ENCODE measurements at regions not wholly inside any gene's neighbourhood (a gene's known extent, or its start where the extent isn't known, plus 50 kb on each side); places are given as distances from the start of the nearest gene placed in this dataset.
"Not testable (repeated sequence)": the region's sequence is repeated elsewhere in the genome, so short reads cannot be mapped to it uniquely, and the experiment has no call there.

DNA sequence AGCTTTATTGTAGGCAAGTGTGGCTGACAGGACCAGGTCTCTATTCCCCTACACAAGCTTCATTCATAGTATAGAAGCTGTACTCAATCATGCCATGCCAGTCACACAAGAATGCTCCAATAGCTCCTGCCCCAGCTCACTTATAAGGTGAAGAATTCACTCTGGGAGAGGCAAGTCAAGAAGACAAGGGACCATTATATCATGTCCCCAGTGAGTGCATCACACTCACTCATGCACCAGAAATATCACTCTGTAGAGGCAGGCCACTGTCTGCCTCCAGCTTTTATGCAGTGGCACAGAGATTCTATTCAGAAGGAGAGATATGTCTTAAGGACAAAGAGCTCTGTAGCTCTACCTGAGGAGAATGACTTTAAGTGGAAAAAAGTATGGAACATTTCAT is 263.2 kb downstream of the GJA1 start:
- H3K9me3 Mint-ChIP-seq (ENCODE audit: unreplicated experiment): peaks cover 2% of the 10 kb centered on the region
- H3K36me3 Mint-ChIP-seq (ENCODE audit: unreplicated experiment): no peaks in the 10 kb centered on the region
- no peak for DNase-seq (ENCODE audit: extremely low spot score, unreplicated experiment)
- no peak overlapping the region for H3K27ac Mint-ChIP-seq (ENCODE audit: unreplicated experiment)
- peaks cover 60% of the 10 kb centered on the region for H3K4me1 Mint-ChIP-seq (ENCODE audit: unreplicated experiment)
- TF ChIP-seq, protein P1, sequence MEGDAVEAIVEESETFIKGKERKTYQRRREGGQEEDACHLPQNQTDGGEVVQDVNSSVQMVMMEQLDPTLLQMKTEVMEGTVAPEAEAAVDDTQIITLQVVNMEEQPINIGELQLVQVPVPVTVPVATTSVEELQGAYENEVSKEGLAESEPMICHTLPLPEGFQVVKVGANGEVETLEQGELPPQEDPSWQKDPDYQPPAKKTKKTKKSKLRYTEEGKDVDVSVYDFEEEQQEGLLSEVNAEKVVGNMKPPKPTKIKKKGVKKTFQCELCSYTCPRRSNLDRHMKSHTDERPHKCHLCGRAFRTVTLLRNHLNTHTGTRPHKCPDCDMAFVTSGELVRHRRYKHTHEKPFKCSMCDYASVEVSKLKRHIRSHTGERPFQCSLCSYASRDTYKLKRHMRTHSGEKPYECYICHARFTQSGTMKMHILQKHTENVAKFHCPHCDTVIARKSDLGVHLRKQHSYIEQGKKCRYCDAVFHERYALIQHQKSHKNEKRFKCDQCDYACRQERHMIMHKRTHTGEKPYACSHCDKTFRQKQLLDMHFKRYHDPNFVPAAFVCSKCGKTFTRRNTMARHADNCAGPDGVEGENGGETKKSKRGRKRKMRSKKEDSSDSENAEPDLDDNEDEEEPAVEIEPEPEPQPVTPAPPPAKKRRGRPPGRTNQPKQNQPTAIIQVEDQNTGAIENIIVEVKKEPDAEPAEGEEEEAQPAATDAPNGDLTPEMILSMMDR (IDR thresholded peaks at IDR 0.05): no peak
- H3K27me3 Mint-ChIP-seq (ENCODE audit: unreplicated experiment): no peaks in the 10 kb centered on the region
- H3K4me3 Mint-ChIP-seq (ENCODE audit: unreplicated experiment): no peak overlapping the region

DNA sequence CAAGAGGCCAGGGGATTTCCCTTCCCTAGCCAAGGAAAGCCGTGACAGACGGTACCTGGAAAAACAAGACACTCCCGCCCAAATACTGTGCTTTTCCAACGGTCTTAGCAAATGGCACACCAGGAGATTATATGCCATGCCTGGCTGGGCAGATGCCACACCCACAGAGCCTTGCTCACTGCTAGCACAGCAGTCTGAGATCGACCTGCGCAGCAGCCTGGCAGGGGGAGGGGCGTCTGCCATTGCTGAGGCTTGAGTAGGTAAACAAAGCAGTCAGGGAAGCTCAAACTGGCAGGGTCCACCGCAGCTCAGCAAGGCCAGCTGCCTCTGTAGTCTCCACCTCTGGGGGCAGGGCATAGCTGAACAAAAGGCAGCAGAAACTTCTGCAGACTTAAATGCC is 267.7 kb downstream of the GJA1 start:
- not testable (repeated sequence) for H3K27ac Mint-ChIP-seq (ENCODE audit: unreplicated experiment); H3K27me3 Mint-ChIP-seq (ENCODE audit: unreplicated experiment); H3K36me3 Mint-ChIP-seq (ENCODE audit: unreplicated experiment); DNase-seq (ENCODE audit: extremely low spot score, unreplicated experiment); H3K4me3 Mint-ChIP-seq (ENCODE audit: unreplicated experiment)
- Mint-ChIP-seq H3K9me3 (ENCODE audit: unreplicated experiment) (peaks cover 17% of the 10 kb centered on the region), H3K4me1 (ENCODE audit: unreplicated experiment) (peaks cover 22% of the 10 kb centered on the region)

DNA sequence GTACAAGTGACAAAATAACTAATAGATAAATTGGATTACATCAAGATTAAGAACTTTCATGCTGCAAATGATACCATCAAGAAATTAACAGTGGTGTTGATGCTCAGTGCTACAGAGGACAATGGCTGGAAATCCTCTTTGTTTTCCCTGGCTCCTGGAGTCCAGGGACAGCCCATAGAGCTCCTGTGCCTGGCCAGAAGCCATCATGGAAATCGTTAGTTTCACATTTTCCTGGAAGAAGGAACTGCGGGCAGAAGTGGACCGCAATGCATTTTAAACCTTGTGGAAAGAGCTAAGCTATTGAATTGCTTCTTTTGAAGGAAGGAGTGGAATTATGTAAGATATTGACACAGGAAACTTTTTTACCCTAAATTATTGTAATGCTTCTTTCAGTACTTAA is 276.0 kb downstream of the GJA1 start:
- H3K4me3 Mint-ChIP-seq (ENCODE audit: unreplicated experiment): no peak overlapping the region
- H3K36me3 Mint-ChIP-seq (ENCODE audit: unreplicated experiment): no peaks in the 10 kb centered on the region
- TF ChIP-seq, protein P1 (IDR thresholded peaks at IDR 0.05): no peak
- no peak overlapping the region for H3K27ac Mint-ChIP-seq (ENCODE audit: unreplicated experiment)
- no peak for DNase-seq (ENCODE audit: extremely low spot score, unreplicated experiment)
- H3K4me1 Mint-ChIP-seq (ENCODE audit: unreplicated experiment): peaks cover 5% of the 10 kb centered on the region
- H3K27me3 Mint-ChIP-seq (ENCODE audit: unreplicated experiment): no peaks in the 10 kb centered on the region
- no peaks in the 10 kb centered on the region for H3K9me3 Mint-ChIP-seq (ENCODE audit: unreplicated experiment)

DNA sequence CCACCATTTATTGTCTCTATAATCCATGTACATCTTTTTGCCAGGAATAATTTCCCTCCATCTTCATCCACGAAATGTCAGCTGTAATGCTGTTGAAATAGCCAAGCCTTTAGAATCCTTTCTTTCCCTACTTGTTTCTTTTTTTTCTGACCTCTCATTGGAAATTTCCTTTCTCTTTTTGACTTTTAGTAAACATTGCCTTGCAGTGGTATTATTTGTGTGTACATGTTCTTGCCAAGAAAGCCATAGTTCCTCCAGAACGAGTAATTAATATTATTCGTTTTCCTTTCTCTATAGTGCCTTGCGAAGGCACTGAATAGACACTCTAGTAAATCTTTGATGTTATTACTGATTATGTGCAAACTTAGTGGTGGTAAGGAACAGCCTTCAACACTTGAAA is 282.2 kb downstream of the GJA1 start:
- no peak for DNase-seq (ENCODE audit: extremely low spot score, unreplicated experiment)
- Mint-ChIP-seq H3K4me3 (ENCODE audit: unreplicated experiment) (no peak overlapping the region), H3K27me3 (ENCODE audit: unreplicated experiment) (no peaks in the 10 kb centered on the region), H3K4me1 (ENCODE audit: unreplicated experiment) (peaks cover 12% of the 10 kb centered on the region), H3K27ac (ENCODE audit: unreplicated experiment) (no peak overlapping the region), H3K9me3 (ENCODE audit: unreplicated experiment) (peaks cover 18% of the 10 kb centered on the region), H3K36me3 (ENCODE audit: unreplicated experiment) (no peaks in the 10 kb centered on the region)
- TF ChIP-seq, protein P1 (IDR thresholded peaks at IDR 0.05): no peak

DNA sequence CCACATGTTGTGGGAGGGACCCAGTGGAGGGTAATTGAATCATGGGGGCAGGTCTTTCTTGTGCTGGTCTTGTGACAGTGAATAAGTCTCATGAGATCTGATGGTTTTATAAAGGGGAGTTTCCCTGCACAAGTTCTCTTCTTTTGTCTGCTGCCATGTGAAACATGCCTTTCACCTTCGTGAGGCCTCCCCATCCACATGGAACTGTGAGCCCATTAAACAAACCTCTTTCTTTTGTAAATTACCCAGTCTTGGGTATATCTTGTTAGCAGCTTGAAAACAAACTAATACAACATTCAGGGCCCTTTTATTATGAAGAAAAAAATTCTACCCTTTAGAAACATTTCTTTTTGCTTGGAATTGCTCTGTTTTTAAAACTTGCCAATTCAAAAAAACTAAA is 285.4 kb downstream of the GJA1 start:
- H3K27me3 Mint-ChIP-seq (ENCODE audit: unreplicated experiment); H3K4me3 Mint-ChIP-seq (ENCODE audit: unreplicated experiment); H3K36me3 Mint-ChIP-seq (ENCODE audit: unreplicated experiment); DNase-seq (ENCODE audit: extremely low spot score, unreplicated experiment); H3K27ac Mint-ChIP-seq (ENCODE audit: unreplicated experiment): not testable (repeated sequence)
- peaks cover 18% of the 10 kb centered on the region for H3K9me3 Mint-ChIP-seq (ENCODE audit: unreplicated experiment)
- H3K4me1 Mint-ChIP-seq (ENCODE audit: unreplicated experiment): peaks cover 12% of the 10 kb centered on the region

DNA sequence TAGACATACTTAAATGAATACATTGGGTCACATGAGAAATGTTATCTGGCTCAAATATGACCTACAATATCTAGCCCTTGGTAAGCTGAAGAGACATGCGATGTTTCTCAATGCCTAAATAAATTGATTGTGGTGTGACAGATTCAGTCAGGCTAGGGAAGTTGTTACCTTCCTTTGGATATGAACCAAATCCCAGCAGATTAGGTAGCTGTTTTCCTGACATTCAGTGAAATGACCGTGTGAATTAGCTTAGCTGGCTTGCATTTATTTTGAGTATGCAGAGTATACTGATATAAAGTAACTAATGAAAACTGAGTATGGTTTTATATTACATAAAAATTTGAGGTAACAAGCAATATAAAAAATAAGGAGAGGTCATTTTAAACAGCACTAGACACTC is 288.2 kb downstream of the GJA1 start:
- no peak overlapping the region for H3K4me3 Mint-ChIP-seq (ENCODE audit: unreplicated experiment)
- TF ChIP-seq, protein P1 (IDR thresholded peaks at IDR 0.05): no peak
- peaks cover 14% of the 10 kb centered on the region for H3K9me3 Mint-ChIP-seq (ENCODE audit: unreplicated experiment)
- no peaks in the 10 kb centered on the region for H3K27me3 Mint-ChIP-seq (ENCODE audit: unreplicated experiment)
- H3K36me3 Mint-ChIP-seq (ENCODE audit: unreplicated experiment): no peaks in the 10 kb centered on the region
- DNase-seq (ENCODE audit: extremely low spot score, unreplicated experiment): no peak
- no peak overlapping the region for H3K27ac Mint-ChIP-seq (ENCODE audit: unreplicated experiment)
- peaks cover 10% of the 10 kb centered on the region for H3K4me1 Mint-ChIP-seq (ENCODE audit: unreplicated experiment)
